ENCODE measurements at regions not wholly inside any gene's neighbourhood (a gene's known extent, or its start where the extent isn't known, plus 50 kb on each side); places are given as distances from the start of the nearest gene placed in this dataset.

DNA sequence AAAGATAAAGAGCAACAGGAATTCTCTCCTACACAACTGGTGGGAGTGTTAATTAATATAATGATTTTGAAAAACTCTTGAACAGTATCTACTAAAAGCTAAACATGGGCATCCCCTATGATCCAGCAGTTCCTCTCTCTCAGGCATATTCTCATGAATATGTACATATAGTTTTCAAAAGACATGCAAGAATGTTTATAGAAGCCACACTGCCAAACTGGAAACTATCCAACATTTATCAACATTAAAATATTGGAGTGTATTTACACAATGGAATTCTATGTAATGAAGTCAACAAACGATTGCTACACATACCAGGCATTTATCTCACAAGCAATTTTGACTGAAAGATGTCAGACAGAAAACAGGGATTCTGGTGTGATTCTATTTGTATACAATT lies 404.5 kb upstream of the ANKRD30A start:
- no peaks in the 10 kb centered on the region for H3K79me2 ChIP-seq
- H3K4me1 ChIP-seq = no peaks in the 10 kb centered on the region
- no peak overlapping the region for H3K4me3 ChIP-seq (ENCODE audit: low read depth, low read length)
- no peak overlapping the region for H3K4me2 ChIP-seq (ENCODE audit: low read length)
- no peak for TF ChIP-seq CTCF (IDR thresholded peaks at IDR 0.05)
- no peaks in the 10 kb centered on the region for H3K36me3 ChIP-seq (ENCODE audit: control insufficient read depth, insufficient read depth, low read length)
- H3K9me3 ChIP-seq (ENCODE audit: control insufficient read depth, low read length) = no peaks in the 10 kb centered on the region
- H3K9ac ChIP-seq = no peak overlapping the region
- H3K27me3 ChIP-seq (ENCODE audit: control insufficient read depth, insufficient read depth, low read length) = no peaks in the 10 kb centered on the region
- H2AFZ ChIP-seq = no peak overlapping the region
- no peak overlapping the region for H3K27ac ChIP-seq

- Histone ChIP-seq H3K27ac (no peak overlapping the region), H3K79me2 (no peaks in the 10 kb centered on the region), H3K36me3 (ENCODE audit: control insufficient read depth, insufficient read depth, low read length) (no peaks in the 10 kb centered on the region), H3K4me1 (no peaks in the 10 kb centered on the region), H3K9ac (no peak overlapping the region), H2AFZ (no peak overlapping the region), H3K4me3 (ENCODE audit: low read depth, low read length) (no peak overlapping the region), H3K9me3 (ENCODE audit: control insufficient read depth, low read length) (no peaks in the 10 kb centered on the region), H3K27me3 (ENCODE audit: control insufficient read depth, insufficient read depth, low read length) (no peaks in the 10 kb centered on the region), H3K4me2 (ENCODE audit: low read length) (no peak overlapping the region)
- TF ChIP-seq CTCF (IDR thresholded peaks at IDR 0.05) = no peak
Measured at GRCh38 chr10:36717118-36717517, 408.3 kb upstream of the ANKRD30A start.

- Histone ChIP-seq H3K4me3 (ENCODE audit: low read depth, low read length) (no peak overlapping the region), H3K9ac (no peak overlapping the region)
Measured at GRCh38 chr10:36716291-36716690, 409.1 kb upstream of the ANKRD30A start.

GRCh38 chr10:36712695-36713094 lies 412.7 kb upstream of the ANKRD30A start:
- H3K9me3 ChIP-seq (ENCODE audit: control insufficient read depth, low read length) = no peaks in the 10 kb centered on the region
- no peak for TF ChIP-seq CTCF (IDR thresholded peaks at IDR 0.05)
- no peak overlapping the region for H2AFZ ChIP-seq
- H3K36me3 ChIP-seq (ENCODE audit: control insufficient read depth, insufficient read depth, low read length) = no peaks in the 10 kb centered on the region
- no peak overlapping the region for H3K4me3 ChIP-seq (ENCODE audit: low read depth, low read length)
- H3K4me1 ChIP-seq = no peaks in the 10 kb centered on the region
- H3K9ac ChIP-seq = no peak overlapping the region
- H3K4me2 ChIP-seq (ENCODE audit: low read length) = no peak overlapping the region
- H3K27ac ChIP-seq = no peak overlapping the region
- H3K79me2 ChIP-seq = no peaks in the 10 kb centered on the region
- no peaks in the 10 kb centered on the region for H3K27me3 ChIP-seq (ENCODE audit: control insufficient read depth, insufficient read depth, low read length)

More at GRCh38 chr10:36716291-36716690, 409.1 kb upstream of the ANKRD30A start:
- Histone ChIP-seq H3K79me2 (no peaks in the 10 kb centered on the region), H2AFZ (no peak overlapping the region), H3K4me2 (ENCODE audit: low read length) (no peak overlapping the region), H3K4me1 (no peaks in the 10 kb centered on the region), H3K27ac (no peak overlapping the region), H3K27me3 (ENCODE audit: control insufficient read depth, insufficient read depth, low read length) (no peaks in the 10 kb centered on the region), H3K9me3 (ENCODE audit: control insufficient read depth, low read length) (no peaks in the 10 kb centered on the region), H3K36me3 (ENCODE audit: control insufficient read depth, insufficient read depth, low read length) (no peaks in the 10 kb centered on the region)
- TF ChIP-seq CTCF (IDR thresholded peaks at IDR 0.05) = no peak

DNA sequence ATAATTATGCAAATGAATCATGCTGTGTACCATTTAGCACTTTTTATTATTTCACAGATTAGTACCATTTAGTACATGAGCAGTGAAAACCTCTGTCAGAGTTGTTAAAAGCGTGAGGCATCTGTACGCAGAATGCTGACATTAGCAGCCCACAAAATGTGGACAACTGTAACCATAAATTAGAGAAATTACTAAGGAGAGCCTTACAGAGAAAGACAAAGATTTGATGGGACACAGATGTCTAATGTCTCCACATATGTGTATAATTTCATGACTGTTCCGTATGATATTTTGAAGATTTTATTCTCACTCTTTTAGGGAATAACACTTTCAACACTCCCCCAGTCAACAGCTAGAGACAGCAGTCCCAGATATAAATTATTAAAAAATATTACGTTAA lies 414.0 kb upstream of the ANKRD30A start:
- no peaks in the 10 kb centered on the region for H3K36me3 ChIP-seq (ENCODE audit: control insufficient read depth, insufficient read depth, low read length)
- no peak overlapping the region for H3K9ac ChIP-seq
- TF ChIP-seq CTCF (IDR thresholded peaks at IDR 0.05) = no peak
- no peaks in the 10 kb centered on the region for H3K27me3 ChIP-seq (ENCODE audit: control insufficient read depth, insufficient read depth, low read length)
- H3K27ac ChIP-seq = no peak overlapping the region
- no peak overlapping the region for H2AFZ ChIP-seq
- H3K4me1 ChIP-seq = no peaks in the 10 kb centered on the region
- H3K9me3 ChIP-seq (ENCODE audit: control insufficient read depth, low read length) = no peaks in the 10 kb centered on the region
- H3K4me3 ChIP-seq (ENCODE audit: low read depth, low read length) = no peak overlapping the region
- no peaks in the 10 kb centered on the region for H3K79me2 ChIP-seq
- no peak overlapping the region for H3K4me2 ChIP-seq (ENCODE audit: low read length)

Data from parathyroid adenoma (tissue), 2 donors.